ENCODE measurements at regions not wholly inside any gene's neighbourhood (a gene's known extent, or its start where the extent isn't known, plus 50 kb on each side); places are given as distances from the start of the nearest gene placed in this dataset.

- no peak for TF ChIP-seq YY1 (IDR thresholded peaks at IDR 0.05; ENCODE audit: insufficient read depth, insufficient read length)
- TF ChIP-seq SUZ12 (IDR thresholded peaks at IDR 0.05; ENCODE audit: extremely low read depth, insufficient read depth, insufficient read length): no peak
- no peak for TF ChIP-seq ZNF274 (IDR thresholded peaks at IDR 0.05; ENCODE audit: low read depth, low read length)
Observed at GRCh38 chr9:1837453-1838084, 177.6 kb upstream of the SMARCA2 start.

All from NT2/D1 (cell line).